Stimulated activated CD8-positive, alpha-beta memory T cell treated with anti-CD3 and anti-CD28 coated beads, Interleukin-15, amount 100 ng/mL, for 48 hours (primary cell): ENCODE measurements at regions not wholly inside any gene's neighbourhood (a gene's known extent, or its start where the extent isn't known, plus 50 kb on each side); places are given as distances from the start of the nearest gene placed in this dataset.

Source experiments
- DNase-seq, 2 donors: peaks; one replicate each; pipeline ENCODE4 v3.0.0-alpha.2; 2020; ENCODE audit warnings: low read depth in 2 of 2

DNA sequence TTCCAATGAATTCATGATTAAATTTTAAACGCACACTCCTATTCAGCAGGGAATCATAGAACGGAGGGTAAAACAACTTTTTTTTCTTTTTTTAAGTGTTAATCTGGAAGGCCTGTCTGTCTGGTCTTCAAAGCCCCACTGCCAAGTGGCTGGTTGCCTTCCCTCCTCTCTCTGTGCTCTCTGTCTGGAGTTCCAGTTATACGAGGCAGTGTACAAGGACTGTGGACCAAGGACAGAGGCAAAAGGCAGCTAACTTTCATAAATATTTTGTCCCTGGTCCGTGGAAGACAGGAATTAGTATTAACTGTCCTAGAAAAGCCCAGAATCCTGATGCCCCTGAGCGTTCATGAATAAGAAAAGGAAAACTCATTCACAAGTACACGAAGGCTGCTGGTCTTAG lies 164.0 kb upstream of the E2F8 start:
- no peak for DNase-seq

DNA sequence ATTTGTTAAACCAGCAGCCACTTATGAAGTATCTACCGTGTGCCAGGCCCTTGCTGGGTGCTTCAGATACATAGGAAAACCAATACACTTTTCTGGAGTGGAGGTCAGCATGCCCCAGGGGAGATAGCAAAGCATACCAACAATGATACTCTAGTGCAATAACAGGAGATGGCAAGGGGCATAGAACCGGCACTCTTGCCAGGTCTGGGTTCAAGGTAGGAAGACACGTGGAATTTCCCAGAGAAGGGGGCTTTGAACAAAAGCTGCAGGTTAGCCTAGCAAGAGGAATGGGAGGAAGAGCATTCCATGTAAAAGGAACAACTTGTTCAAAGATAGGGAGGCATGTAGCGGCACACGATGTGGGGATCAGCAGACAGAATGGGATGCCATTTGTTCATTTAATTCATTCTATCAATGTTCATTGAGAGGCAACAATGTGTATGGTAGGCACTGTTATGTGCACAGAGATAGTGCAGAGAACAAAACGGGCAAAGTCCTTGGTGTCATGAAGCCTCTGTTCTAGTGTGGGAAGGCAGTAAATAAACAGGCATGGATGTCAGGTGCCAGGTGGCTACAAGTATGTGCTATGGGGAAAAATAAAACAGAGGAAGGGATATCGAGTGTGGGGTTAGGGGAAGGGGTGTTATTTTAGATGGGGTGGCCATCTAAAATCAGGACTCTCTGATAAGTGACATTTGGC lies 162.6 kb upstream of the E2F8 start:
- DNase-seq = no peak

- no peak for DNase-seq
These were observed 159.6 kb upstream of the E2F8 start for GRCh38 chr11:19400296-19400695.

GRCh38 chr11:19398772-19399527 lies 158.2 kb upstream of the E2F8 start:
- no peak for DNase-seq

- DNase-seq = no peak
These were observed 157.5 kb upstream of the E2F8 start for GRCh38 chr11:19398273-19398672.

DNA sequence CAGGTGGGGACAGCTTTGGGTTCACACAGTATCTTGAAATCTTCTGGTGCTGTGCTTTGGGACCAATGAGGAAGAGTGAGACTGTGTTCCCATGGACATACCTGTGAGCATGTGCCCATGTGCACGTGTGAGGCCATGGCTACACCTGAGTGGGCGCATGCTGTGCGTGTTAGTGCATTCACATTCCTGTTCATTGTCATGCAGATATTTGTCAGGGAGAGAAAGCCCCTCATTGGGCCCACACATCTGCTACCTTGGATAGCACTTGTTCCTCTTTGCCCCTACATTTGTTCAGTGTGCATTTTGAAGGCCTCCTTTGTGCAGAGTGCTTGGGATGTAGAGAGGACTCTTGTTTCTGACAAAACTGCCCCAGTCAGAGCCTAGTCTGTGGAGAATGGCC lies 154.3 kb upstream of the E2F8 start:
- DNase-seq = no peak

GRCh38 chr11:19394525-19395016 lies 153.8 kb upstream of the E2F8 start:
- DNase-seq = no peak

- no peak for DNase-seq
These were observed 153.2 kb upstream of the E2F8 start for GRCh38 chr11:19393941-19394340.

GRCh38 chr11:19392847-19393518 lies 152.2 kb upstream of the E2F8 start:
- DNase-seq = no peak

DNA sequence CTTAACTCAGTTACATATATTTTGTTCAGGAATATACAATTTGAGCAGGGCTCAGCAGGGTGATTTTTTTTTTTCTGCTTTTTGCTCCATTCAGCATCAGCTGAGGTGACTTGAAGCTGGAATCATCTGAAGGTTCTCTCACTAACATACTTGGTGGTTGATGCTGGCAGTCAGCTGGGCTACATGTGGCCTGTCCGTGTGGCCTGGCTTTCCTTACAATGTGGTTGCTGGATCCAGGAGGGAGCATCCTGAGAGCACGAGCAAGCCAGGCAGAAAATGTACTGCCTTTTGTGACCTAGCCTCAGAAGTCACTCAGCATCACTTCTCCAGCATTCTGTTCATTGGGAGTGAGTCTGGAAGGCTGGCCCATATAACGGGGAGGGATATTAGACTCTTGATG lies 151.6 kb upstream of the E2F8 start:
- DNase-seq = no peak

DNA sequence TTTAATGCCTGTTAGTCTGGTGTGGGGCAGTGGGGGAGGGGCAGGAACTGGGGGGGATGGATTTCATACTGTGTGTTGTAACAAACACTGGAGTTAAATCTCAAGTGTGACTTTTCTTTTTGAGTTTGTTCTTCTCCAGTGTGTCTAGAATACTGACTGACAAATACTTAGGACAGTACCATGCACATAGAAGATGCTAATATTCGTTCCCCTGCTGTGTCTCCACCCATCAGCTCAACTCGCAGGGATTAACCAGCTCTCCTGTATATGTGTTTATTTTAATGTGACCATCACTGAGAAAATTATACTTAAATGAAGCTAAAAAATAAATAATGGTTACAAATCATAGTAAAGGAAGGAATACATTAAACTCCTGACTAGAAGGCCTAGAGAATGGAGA lies 150.9 kb upstream of the E2F8 start:
- no peak for DNase-seq

DNA sequence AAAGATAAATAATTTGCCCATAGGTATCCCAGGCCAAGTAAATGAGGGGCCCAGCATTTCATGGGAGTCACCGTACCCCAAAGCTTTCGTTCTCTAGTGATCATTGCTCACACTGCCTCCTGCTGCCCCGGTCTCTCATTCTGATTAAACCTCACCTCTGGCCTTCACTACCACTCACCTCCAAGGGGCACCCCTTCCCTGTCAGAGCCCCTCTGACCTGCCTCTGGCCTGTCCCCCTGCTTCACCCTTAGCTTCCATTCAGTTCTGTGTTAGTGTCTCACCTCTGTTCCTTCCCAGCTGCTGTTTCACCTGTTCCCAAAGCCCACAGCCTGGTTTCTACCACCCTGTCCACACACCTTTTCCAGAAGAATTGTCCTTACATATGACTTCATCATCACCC lies 150.3 kb upstream of the E2F8 start:
- DNase-seq = no peak

GRCh38 chr11:19389787-19390303 lies 149.1 kb upstream of the E2F8 start:
- no peak for DNase-seq

DNA sequence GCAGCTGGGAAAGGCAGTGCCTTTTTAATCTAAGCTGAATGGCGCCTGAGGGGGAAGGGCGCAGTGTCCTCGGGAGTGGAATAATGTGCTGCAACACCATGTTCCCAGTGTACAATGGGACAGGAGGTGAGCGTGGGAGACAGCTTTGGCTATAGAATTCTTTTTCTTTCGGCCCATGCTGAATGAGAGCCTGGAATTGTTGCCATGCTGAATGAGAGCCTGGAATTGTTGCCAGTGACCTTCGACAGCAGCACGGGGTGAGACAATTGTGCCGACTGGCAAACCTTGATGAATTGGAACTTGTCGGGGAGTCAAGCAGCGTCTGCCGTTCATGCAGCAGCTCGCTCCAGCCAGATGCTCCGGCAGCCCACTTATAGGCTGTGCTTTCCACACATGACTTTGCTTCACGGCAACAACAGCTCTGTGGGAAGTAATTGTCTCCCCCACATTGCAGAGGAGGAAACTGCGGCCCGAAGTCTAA lies 141.4 kb upstream of the E2F8 start:
- no peak for DNase-seq

DNA sequence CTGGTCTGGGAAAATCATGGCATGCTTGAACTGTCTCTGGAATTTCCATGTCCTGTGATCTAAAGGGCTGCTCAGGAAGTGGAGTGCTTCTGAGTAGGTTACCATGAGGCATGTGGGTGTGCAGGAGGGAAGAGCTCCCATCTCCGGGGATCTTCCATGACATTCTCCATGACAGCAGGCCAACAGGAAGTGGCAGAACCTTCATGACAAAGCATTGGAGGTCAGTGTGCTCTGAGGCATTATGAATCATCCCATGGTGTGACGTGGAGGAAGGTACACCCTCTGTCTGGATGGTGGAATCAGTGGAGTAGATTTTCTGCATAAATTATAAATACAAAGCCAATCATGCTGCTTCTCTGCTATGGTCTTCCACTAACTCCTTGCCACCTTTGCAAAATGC lies 139.6 kb upstream of the E2F8 start:
- no peak for DNase-seq

- DNase-seq = no peak
These were observed 138.7 kb upstream of the E2F8 start for GRCh38 chr11:19379465-19379864.

- DNase-seq = no peak
These were observed 138.1 kb upstream of the E2F8 start for GRCh38 chr11:19378814-19379213.

- no peak for DNase-seq
These were observed 137.1 kb upstream of the E2F8 start for GRCh38 chr11:19377881-19378280.

DNA sequence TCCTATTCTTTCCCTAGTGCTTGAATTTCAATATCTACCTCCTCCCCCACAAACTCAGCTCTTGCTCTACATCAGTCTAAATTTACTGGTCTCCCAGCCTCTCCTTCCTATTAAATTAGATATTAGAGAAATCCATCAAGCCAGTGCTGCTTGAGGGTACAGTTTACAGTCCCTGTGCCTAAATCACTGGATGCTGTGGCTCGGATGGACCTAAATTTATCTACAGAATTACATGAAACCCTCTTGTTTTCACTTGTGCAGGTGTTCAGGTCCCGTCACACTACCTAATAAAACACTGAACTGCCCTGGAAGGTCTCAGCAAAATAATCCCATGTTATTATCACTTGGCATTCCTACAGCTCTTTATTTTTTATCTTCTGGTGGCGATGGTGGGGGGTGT lies 134.7 kb upstream of the E2F8 start:
- DNase-seq = no peak

DNA sequence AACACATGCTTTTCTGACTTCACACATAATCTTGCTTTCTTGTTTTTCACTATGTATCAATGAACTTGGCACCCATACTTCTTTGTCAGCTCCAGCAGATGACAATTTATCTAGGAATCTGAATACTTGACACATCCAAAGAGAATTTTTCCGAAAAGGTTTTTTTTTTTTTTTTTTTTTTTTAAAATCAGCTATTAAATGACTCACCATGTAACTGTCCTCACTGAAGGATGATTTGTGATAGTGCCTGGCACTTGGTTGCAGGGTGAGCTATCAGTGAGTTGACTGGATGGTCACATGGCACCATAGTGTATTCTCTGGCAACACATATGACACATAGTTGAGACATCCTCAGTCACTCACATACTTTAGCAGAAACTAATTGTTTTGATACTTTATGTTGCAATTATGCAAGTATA lies 133.4 kb upstream of the E2F8 start:
- DNase-seq = no peak

- DNase-seq = no peak
These were observed 131.6 kb upstream of the E2F8 start for GRCh38 chr11:19372381-19372780.

DNA sequence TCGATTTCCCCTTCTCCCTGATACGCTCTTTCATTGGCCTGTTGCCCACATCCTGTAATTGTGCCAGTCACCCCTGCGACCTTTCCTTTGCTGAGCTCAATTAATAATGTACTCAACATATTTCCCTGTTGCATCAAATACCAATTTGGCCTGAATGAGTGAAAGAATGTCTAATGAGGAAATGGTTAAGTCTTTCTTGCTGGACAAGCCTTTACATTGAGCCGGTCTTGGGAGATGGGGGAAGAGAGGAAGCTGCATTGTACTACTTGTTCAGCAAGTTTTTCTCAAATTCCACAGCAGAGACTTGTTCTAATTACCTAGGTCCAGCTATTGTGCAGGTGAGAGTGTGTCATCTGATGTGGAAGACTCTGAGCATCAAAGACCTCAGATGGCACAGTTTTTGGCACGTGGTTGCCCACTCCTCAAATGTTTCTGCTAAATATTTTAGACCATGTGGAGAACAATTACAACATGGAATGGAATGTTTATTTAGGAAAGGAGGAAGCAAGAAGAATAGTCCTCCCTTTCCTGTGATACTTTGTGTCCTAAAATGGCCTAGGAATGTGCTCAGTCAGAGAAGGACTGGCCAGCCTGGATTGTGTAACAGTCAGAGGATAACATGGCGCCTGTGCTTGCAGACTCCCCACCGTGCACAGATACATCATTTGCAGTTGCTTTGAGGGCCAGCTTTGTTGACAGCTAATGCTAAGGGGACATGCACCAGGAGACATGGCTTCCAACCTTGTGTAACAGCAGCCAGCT lies 129.5 kb upstream of the E2F8 start:
- DNase-seq = no peak
